RWPE2 (cell line): ENCODE measurements at regions not wholly inside any gene's neighbourhood (a gene's known extent, or its start where the extent isn't known, plus 50 kb on each side); places are given as distances from the start of the nearest gene placed in this dataset.

ENCODE experiments used
- ATAC-seq: fragments of 200-7000 bp; cut with Tn5 transposase; 3 replicates; pipeline ENCODE4 v1.9.1; 2021; ENCODE audit warnings: low read depth
- DNase-seq: peaks from one replicate; pipeline ENCODE4 v3.0.0-alpha.2; 2020; ENCODE audit warnings: low spot score
- H3K27ac ChIP-seq: fragments of 450-650 bp; 2 replicates; pipeline ENCODE4 v1.5.1; 2017; ENCODE audit warnings: mild to moderate bottlenecking; ENCODE audit not compliant: poor library complexity, severe bottlenecking
- H3K27me3 ChIP-seq: fragments of 250-450 bp; sonication (Bioruptor Pico); 2 replicates; pipeline ENCODE4 v1.5.1; 2021; ENCODE audit warnings: mild to moderate bottlenecking, moderate library complexity; ENCODE audit not compliant: insufficient read depth, poor library complexity, severe bottlenecking
- H3K36me3 ChIP-seq: fragments of 250-450 bp; sonication (Bioruptor Pico); 2 replicates; pipeline ENCODE4 v1.5.1; 2020; ENCODE audit warnings: low read depth, mild to moderate bottlenecking, moderate library complexity
- H3K4me1 ChIP-seq: fragments of 250-450 bp; sonication (Bioruptor Pico); 2 replicates; pipeline ENCODE4 v1.5.1; 2021; ENCODE audit warnings: mild to moderate bottlenecking, moderate library complexity; ENCODE audit not compliant: insufficient read depth, poor library complexity, severe bottlenecking
- H3K4me3 ChIP-seq: fragments of 250-450 bp; sonication (Bioruptor Pico); 2 replicates; pipeline ENCODE4 v1.5.1; 2021; ENCODE audit warnings: mild to moderate bottlenecking, moderate library complexity; ENCODE audit not compliant: severe bottlenecking
- H3K9me3 ChIP-seq: fragments of 250-450 bp; sonication (Bioruptor Pico); 2 replicates; pipeline ENCODE4 v1.5.1; 2021; ENCODE audit warnings: mild to moderate bottlenecking, moderate library complexity; ENCODE audit not compliant: severe bottlenecking
- CTCF ChIP-seq: fragments of 450-650 bp; IDR thresholded peaks from one replicate; pipeline ENCODE4 v1.5.1; 2017; ENCODE audit warnings: mild to moderate bottlenecking, moderate library complexity; ENCODE audit not compliant: poor library complexity, severe bottlenecking

- Histone ChIP-seq H3K9me3 (no peaks in the 10 kb centered on the region), H3K4me3 (no peak overlapping the region), H3K36me3 (no peaks in the 10 kb centered on the region), H3K27me3 (no peaks in the 10 kb centered on the region), H3K4me1 (no peaks in the 10 kb centered on the region), H3K27ac (no peak overlapping the region)
- ATAC-seq (no peak), DNase-seq (no peak)
- TF ChIP-seq CTCF = no peak
Observed at GRCh38 chr9:96131825-96132224, 170.2 kb downstream of the HSD17B3 start.

GRCh38 chr9:96130970-96131369, 171.0 kb downstream of the HSD17B3 start:
- Histone ChIP-seq H3K4me1 (no peaks in the 10 kb centered on the region), H3K36me3 (no peaks in the 10 kb centered on the region), H3K27me3 (no peaks in the 10 kb centered on the region), H3K27ac (no peak overlapping the region), H3K9me3 (no peaks in the 10 kb centered on the region), H3K4me3 (no peak overlapping the region)
- DNase-seq (no peak), ATAC-seq (no peak)
- no peak for TF ChIP-seq CTCF

DNA sequence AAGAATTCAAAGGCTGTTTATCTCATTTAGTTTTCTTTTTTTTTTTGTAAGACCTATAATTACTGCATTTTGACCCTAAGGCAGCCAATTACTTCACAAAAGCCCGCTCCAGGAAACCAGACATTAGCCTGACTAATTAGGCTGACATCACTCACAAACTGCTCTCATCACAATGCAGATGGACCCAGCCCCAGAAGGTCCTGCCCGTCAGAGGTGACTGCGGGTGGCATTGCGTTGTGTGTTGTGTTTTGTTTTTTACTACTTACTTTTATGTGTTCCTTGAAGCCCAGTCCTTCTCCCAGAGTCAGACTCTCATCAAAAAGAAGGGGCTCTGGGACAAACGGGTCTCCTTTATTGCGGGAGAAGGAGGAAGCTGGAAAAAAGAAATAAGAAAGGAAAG, 172.2 kb downstream of the HSD17B3 start:
- TF ChIP-seq CTCF = no peak
- H3K27ac ChIP-seq = no peak overlapping the region
- no peaks in the 10 kb centered on the region for H3K9me3 ChIP-seq
- H3K36me3 ChIP-seq = no peaks in the 10 kb centered on the region
- no peak for ATAC-seq
- H3K4me1 ChIP-seq = no peaks in the 10 kb centered on the region
- H3K27me3 ChIP-seq = no peaks in the 10 kb centered on the region
- no peak overlapping the region for H3K4me3 ChIP-seq
- no peak for DNase-seq

DNA sequence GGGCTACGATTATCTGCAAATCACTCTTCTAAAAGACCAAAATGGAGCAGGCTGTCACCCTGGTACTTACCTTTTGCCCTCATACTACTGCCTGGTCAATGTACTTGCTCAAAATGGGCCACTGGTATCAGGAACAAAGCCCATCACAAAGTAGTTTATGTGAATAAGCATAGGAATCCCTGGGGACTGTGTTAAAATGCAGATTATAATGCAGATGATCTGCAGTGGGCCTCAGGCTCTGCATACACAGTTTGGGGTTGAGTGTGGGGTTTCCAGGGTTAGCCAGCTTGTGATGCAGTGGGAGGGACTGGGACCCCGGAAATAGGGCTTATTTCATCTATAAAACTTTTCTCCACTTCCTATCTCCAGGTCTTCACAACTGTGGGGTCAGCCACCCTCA, 173.1 kb downstream of the HSD17B3 start:
- Histone ChIP-seq H3K4me1 (no peaks in the 10 kb centered on the region), H3K27ac (no peak overlapping the region), H3K27me3 (no peaks in the 10 kb centered on the region), H3K36me3 (no peaks in the 10 kb centered on the region), H3K9me3 (no peaks in the 10 kb centered on the region), H3K4me3 (no peak overlapping the region)
- TF ChIP-seq CTCF = no peak
- DNase-seq = no peak
- ATAC-seq = no peak

- H3K27me3 ChIP-seq = no peaks in the 10 kb centered on the region
- DNase-seq = no peak
- H3K36me3 ChIP-seq = no peaks in the 10 kb centered on the region
- H3K27ac ChIP-seq = no peak overlapping the region
- no peak for ATAC-seq
- no peak for TF ChIP-seq CTCF
- H3K9me3 ChIP-seq = no peaks in the 10 kb centered on the region
- no peak overlapping the region for H3K4me3 ChIP-seq
- no peaks in the 10 kb centered on the region for H3K4me1 ChIP-seq
Observed at GRCh38 chr9:96126321-96126881, 175.6 kb downstream of the HSD17B3 start.
